PC-9 (cell line): ENCODE measurements at regions not wholly inside any gene's neighbourhood (a gene's known extent, or its start where the extent isn't known, plus 50 kb on each side); places are given as distances from the start of the nearest gene placed in this dataset.

Source experiments
- BruUV-seq: library from RNA; stranded (reverse); fragments of 400-500 nt; replicated peaks from 2 replicates; lab custom pipeline; 2021; lab: Mats Ljungman, UMichigan
- CTCF ChIA-PET: fragments of 300-600 bp; sonication (Branson Sonifier 250); formaldehyde crosslinking; loops from one replicate; lab custom pipeline; 2022; ENCODE audit warnings: antibody characterized with exemption; lab: Charles Lee
- POLR2A ChIA-PET: fragments of 300-600 bp; sonication (Branson Sonifier 250); formaldehyde crosslinking; loops from one replicate; lab custom pipeline; 2022; ENCODE audit warnings: antibody characterized with exemption; ENCODE audit not compliant: unreplicated experiment; lab: Charles Lee
- DNase-seq, 2 experiments: peaks; one replicate each; pipeline versions ENCODE4 v3.0.0 to v3.0.0-alpha.2; 2015 to 2022; ENCODE audit warnings: mixed read lengths in 1 of 2
- H2AFZ ChIP-seq: fragments of 200-600 bp; sonication (generic); 2 replicates; pipeline ENCODE4 v1.8.1; 2017; ENCODE audit warnings: antibody characterized with exemption
- H3F3A ChIP-seq: fragments of 200-600 bp; sonication (generic); 2 replicates; pipeline ENCODE4 v1.8.1; 2017; ENCODE audit warnings: antibody characterized with exemption, mild to moderate bottlenecking, low read depth; ENCODE audit not compliant: insufficient read depth
- H3K27ac ChIP-seq: fragments of 200-600 bp; sonication (generic); 2 replicates; pipeline ENCODE4 v1.6.1; 2016; ENCODE audit warnings: mixed run types
- H3K27me3 ChIP-seq: fragments of 200-600 bp; sonication (generic); 2 replicates; pipeline ENCODE4 v1.6.1; 2016; ENCODE audit warnings: low read depth, mixed run types; ENCODE audit not compliant: insufficient read depth
- H3K36me3 ChIP-seq: fragments of 200-600 bp; sonication (generic); 2 replicates; pipeline ENCODE4 v1.6.1; 2016; ENCODE audit warnings: low read depth, mixed run types
- H3K4me1 ChIP-seq: fragments of 200-600 bp; sonication (generic); replicated peaks from 2 replicates; pipeline ENCODE4 v1.6.1; 2016; ENCODE audit warnings: mixed run types; ENCODE audit not compliant: insufficient read depth
- H3K4me2 ChIP-seq: fragments of 200-600 bp; sonication (generic); 2 replicates; pipeline ENCODE4 v1.6.1; 2017; ENCODE audit warnings: mixed run types
- H3K4me3 ChIP-seq: fragments of 200-600 bp; sonication (generic); 2 replicates; pipeline ENCODE4 v1.6.1; 2016; ENCODE audit warnings: mixed run types
- H3K79me2 ChIP-seq: fragments of 200-600 bp; sonication (generic); 2 replicates; pipeline ENCODE4 v1.6.1; 2017; ENCODE audit warnings: low read depth, mixed run types
- H3K9me2 ChIP-seq: fragments of 200-600 bp; sonication (generic); 2 replicates; pipeline ENCODE4 v1.8.1; 2017; ENCODE audit warnings: mild to moderate bottlenecking; ENCODE audit not compliant: insufficient read depth
- H3K9me3 ChIP-seq: fragments of 200-600 bp; sonication (generic); 2 replicates; pipeline ENCODE4 v1.8.1; 2016; ENCODE audit warnings: low read depth; ENCODE audit not compliant: insufficient read depth
- H4K20me1 ChIP-seq: fragments of 200-600 bp; sonication (generic); 2 replicates; pipeline ENCODE4 v1.8.1; 2017; ENCODE audit not compliant: insufficient read depth
- CTCF ChIP-seq: fragments of 200-600 bp; sonication (generic); conservative IDR thresholded peaks from 2 replicates; pipeline ENCODE4 v1.6.1; 2017; ENCODE audit warnings: mixed run types, antibody characterized with exemption, mild to moderate bottlenecking, moderate library complexity
- EZH2 ChIP-seq: fragments of 200-600 bp; sonication (generic); IDR thresholded peaks from 2 replicates; pipeline ENCODE4 v1.8.0; 2017; ENCODE audit warnings: antibody characterized with exemption, low read depth
- intact Hi-C: fragments of 100-400 bp; cut with micrococcal nuclease; formaldehyde crosslinking; loops from one replicate; pipeline ENCODE4 v1.10.0; 2022; ENCODE audit not compliant: unreplicated experiment

- ChIA-PET CTCF (no interaction called here), POLR2A (no interaction called here)
- TF ChIP-seq CTCF, result no peak
- no peak for TF ChIP-seq EZH2
- H3F3A ChIP-seq, result no peaks in the 10 kb centered on the region
- H3K36me3 ChIP-seq, result no peaks in the 10 kb centered on the region
- no peak for DNase-seq
- no peaks in the 10 kb centered on the region for H3K79me2 ChIP-seq
- H3K9me2 ChIP-seq, result no peaks in the 10 kb centered on the region
- H3K4me1 ChIP-seq, result no peaks in the 10 kb centered on the region
- H2AFZ ChIP-seq, result no peak overlapping the region
- H3K27ac ChIP-seq, result no peak overlapping the region
- no peak overlapping the region for H3K4me2 ChIP-seq
- no peaks in the 10 kb centered on the region for H3K27me3 ChIP-seq
- H4K20me1 ChIP-seq, result no peaks in the 10 kb centered on the region
- H3K9me3 ChIP-seq, result no peaks in the 10 kb centered on the region
- BruUV-seq, result no TSS peak
- intact Hi-C loops, result no loop called here
- no peak overlapping the region for H3K4me3 ChIP-seq
Measured at GRCh38 chr7:46366526-46366925, 445.5 kb upstream of the IGFBP3 start.

- H3K27me3 ChIP-seq, result no peaks in the 10 kb centered on the region
- H3K27ac ChIP-seq, result no peak overlapping the region
- H2AFZ ChIP-seq, result no peak overlapping the region
- H3F3A ChIP-seq, result no peaks in the 10 kb centered on the region
- no peaks in the 10 kb centered on the region for H3K4me1 ChIP-seq
- CTCF ChIA-PET, result no interaction called here
- H3K36me3 ChIP-seq, result no peaks in the 10 kb centered on the region
- no TSS peak for BruUV-seq
- no peaks in the 10 kb centered on the region for H4K20me1 ChIP-seq
- no peak overlapping the region for H3K4me2 ChIP-seq
- H3K9me3 ChIP-seq, result no peaks in the 10 kb centered on the region
- intact Hi-C loops, result no loop called here
- DNase-seq, result no peak
- H3K9me2 ChIP-seq, result no peaks in the 10 kb centered on the region
- no peak overlapping the region for H3K4me3 ChIP-seq
- TF ChIP-seq EZH2 (no peak), CTCF (no peak)
- POLR2A ChIA-PET, result no interaction called here
- H3K79me2 ChIP-seq, result no peaks in the 10 kb centered on the region
Measured at GRCh38 chr7:46363688-46364087, 442.6 kb upstream of the IGFBP3 start.

- H3K79me2 ChIP-seq, result no peaks in the 10 kb centered on the region
- H3K9me3 ChIP-seq, result no peaks in the 10 kb centered on the region
- no peak overlapping the region for H3K4me3 ChIP-seq
- no peaks in the 10 kb centered on the region for H3K9me2 ChIP-seq
- CTCF ChIA-PET, result no interaction called here
- TF ChIP-seq CTCF (no peak), EZH2 (no peak)
- no peaks in the 10 kb centered on the region for H3K4me1 ChIP-seq
- intact Hi-C loops, result no loop called here
- H2AFZ ChIP-seq, result no peak overlapping the region
- POLR2A ChIA-PET, result no interaction called here
- no peaks in the 10 kb centered on the region for H4K20me1 ChIP-seq
- no peak overlapping the region for H3K27ac ChIP-seq
- no peaks in the 10 kb centered on the region for H3K36me3 ChIP-seq
- H3K4me2 ChIP-seq, result no peak overlapping the region
- no peaks in the 10 kb centered on the region for H3K27me3 ChIP-seq
- no peaks in the 10 kb centered on the region for H3F3A ChIP-seq
- BruUV-seq, result no TSS peak
- DNase-seq, result no peak
Measured at GRCh38 chr7:46360811-46361210, 439.7 kb upstream of the IGFBP3 start.
